HEK293T (cell line): ENCODE measurements at regions not wholly inside any gene's neighbourhood (a gene's known extent, or its start where the extent isn't known, plus 50 kb on each side); places are given as distances from the start of the nearest gene placed in this dataset.
"Not testable (repeated sequence)": the region's sequence is repeated elsewhere in the genome, so short reads cannot be mapped to it uniquely, and the experiment has no call there.

Source experiments
- CTCF ChIA-PET: fragments of 350-600 bp; formaldehyde crosslinking; extraction: SDS; loops from one replicate; lab custom pipeline; 2021; ENCODE audit warnings: antibody characterized with exemption, inconsistent platforms; lab: Yijun Ruan, JAX
- POLR2A ChIA-PET: fragments of 350-600 bp; formaldehyde crosslinking; extraction: SDS; loops from one replicate; lab custom pipeline; 2020; ENCODE audit warnings: antibody characterized with exemption, inconsistent platforms; lab: Yijun Ruan, JAX
- DNase-seq: peaks from one replicate; pipeline ENCODE4 v3.0.0; 2012; ENCODE audit warnings: mixed read lengths; ENCODE audit errors: extremely low spot score
- ARNT ChIP-seq: fragments of 450-650 bp; IDR thresholded peaks from 2 replicates; pipeline ENCODE4 v1.6.1; 2017; ENCODE audit warnings: mild to moderate bottlenecking
- BHLHE40 ChIP-seq: fragments of 450-650 bp; IDR thresholded peaks from 2 replicates; pipeline ENCODE4 v1.6.1; 2016; ENCODE audit warnings: mild to moderate bottlenecking, moderate library complexity, borderline replicate concordance
- CTBP1 ChIP-seq: fragments of 450-650 bp; IDR thresholded peaks from 2 replicates; pipeline ENCODE4 v1.6.1; 2016; ENCODE audit warnings: borderline replicate concordance
- ELF4 ChIP-seq: fragments of 450-650 bp; IDR thresholded peaks from 2 replicates; pipeline ENCODE4 v1.6.1; 2017; ENCODE audit warnings: antibody characterized with exemption
- FOXA1 ChIP-seq: fragments of 450-650 bp; IDR thresholded peaks from 2 replicates; pipeline ENCODE4 v1.6.1; 2016; ENCODE audit warnings: mild to moderate bottlenecking
- FOXK2 ChIP-seq: fragments of 450-650 bp; IDR thresholded peaks from 2 replicates; pipeline ENCODE4 v1.6.1; 2016; ENCODE audit warnings: mild to moderate bottlenecking
- FOXM1 ChIP-seq: fragments of 450-650 bp; IDR thresholded peaks from 2 replicates; pipeline ENCODE4 v1.6.1; 2017; ENCODE audit warnings: mild to moderate bottlenecking, borderline replicate concordance
- HDGF ChIP-seq: fragments of 450-650 bp; IDR thresholded peaks from 2 replicates; pipeline ENCODE4 v1.6.1; 2017; ENCODE audit warnings: antibody characterized with exemption, borderline replicate concordance
- L3MBTL2 ChIP-seq: fragments of 450-650 bp; conservative IDR thresholded peaks from 2 replicates; pipeline ENCODE4 v1.6.1; 2016; ENCODE audit warnings: mild to moderate bottlenecking
- LEF1 ChIP-seq: fragments of 450-650 bp; IDR thresholded peaks from 2 replicates; pipeline ENCODE4 v1.6.1; 2017; ENCODE audit warnings: mild to moderate bottlenecking, borderline replicate concordance
- NFRKB ChIP-seq: fragments of 450-650 bp; IDR thresholded peaks from 2 replicates; pipeline ENCODE4 v1.6.1; 2016; ENCODE audit warnings: mild to moderate bottlenecking, moderate library complexity
- PKNOX1 ChIP-seq: fragments of 450-650 bp; IDR thresholded peaks from 2 replicates; pipeline ENCODE4 v1.6.1; 2016
- SP1 ChIP-seq: fragments of 450-650 bp; IDR thresholded peaks from 2 replicates; pipeline ENCODE4 v1.6.1; 2017
- SUZ12 ChIP-seq: fragments of 450-650 bp; IDR thresholded peaks from 2 replicates; pipeline ENCODE4 v1.6.1; 2016; ENCODE audit warnings: mild to moderate bottlenecking
- TARDBP ChIP-seq: fragments of 450-650 bp; IDR thresholded peaks from 2 replicates; pipeline ENCODE4 v1.6.1; 2016
- ZNF384 ChIP-seq: fragments of 450-650 bp; IDR thresholded peaks from 2 replicates; pipeline ENCODE4 v1.6.1; 2016

GRCh38 chr6:98416027-98416426 is 418.3 kb upstream of the POU3F2 start:
- ChIA-PET CTCF (no interaction called here), POLR2A (no interaction called here)
- no peak for DNase-seq
- no peak for TF ChIP-seq PKNOX1
- TF ChIP-seq BHLHE40 = no peak

GRCh38 chr6:98416497-98417158 is 417.7 kb upstream of the POU3F2 start:
- DNase-seq, POLR2A ChIA-PET, CTCF ChIA-PET: not testable (repeated sequence)

GRCh38 chr6:98433325-98434056 is 400.9 kb upstream of the POU3F2 start:
- CTCF ChIA-PET = no interaction called here
- no peak for DNase-seq
- TF ChIP-seq PKNOX1 (no peak), TARDBP (no peak), ELF4 (no peak), LEF1 (no peak), BHLHE40 (no peak), CTBP1 (no peak), HDGF (no peak), FOXM1 (no peak)
- POLR2A ChIA-PET = no interaction called here

- CTCF ChIA-PET = interaction anchor here (0.5 kb wide), 1 partner anchor 100 kb away, joined by 3 read pairs; no protein-coding TSS in a partner anchor
- POLR2A ChIA-PET = no interaction called here
Observed at GRCh38 chr6:98443633-98444032, 390.7 kb upstream of the POU3F2 start.

GRCh38 chr6:98452685-98453084 is 381.7 kb upstream of the POU3F2 start:
- ChIA-PET POLR2A (no interaction called here), CTCF (no interaction called here)
- TF ChIP-seq FOXA1 (no peak), PKNOX1 (no peak), ZNF384 (no peak), HDGF (no peak), FOXM1 (no peak), BHLHE40 (no peak), ELF4 (no peak), ARNT (no peak), CTBP1 (no peak), L3MBTL2 (no peak), FOXK2 (no peak), NFRKB (no peak), TARDBP (no peak), SP1 (no peak), SUZ12 (no peak), LEF1 (no peak)
- no peak for DNase-seq

More at GRCh38 chr6:98443633-98444032, 390.7 kb upstream of the POU3F2 start:
- TF ChIP-seq PKNOX1 (no peak), L3MBTL2 (no peak), CTBP1 (no peak), FOXA1 (no peak), FOXK2 (no peak), NFRKB (no peak), LEF1 (no peak), ZNF384 (no peak), FOXM1 (no peak), TARDBP (no peak), HDGF (no peak), ARNT (no peak), SP1 (no peak), ELF4 (no peak), SUZ12 (no peak), BHLHE40 (no peak)
- DNase-seq = no peak

- CTCF ChIA-PET = no interaction called here
- no peak for DNase-seq
- TF ChIP-seq ZNF384 = no peak
- no peak for TF ChIP-seq HDGF
- no peak for TF ChIP-seq L3MBTL2
- no peak for TF ChIP-seq NFRKB
- TF ChIP-seq ARNT = no peak
- TF ChIP-seq CTBP1 = no peak
- TF ChIP-seq FOXM1 = no peak
- no peak for TF ChIP-seq SP1
- no peak for TF ChIP-seq SUZ12
- TF ChIP-seq BHLHE40 = no peak
- TF ChIP-seq FOXK2 = no peak
- TF ChIP-seq TARDBP = no peak
- TF ChIP-seq ELF4 = no peak
- TF ChIP-seq LEF1 = no peak
- no peak for TF ChIP-seq FOXA1
- no peak for TF ChIP-seq PKNOX1
- POLR2A ChIA-PET = no interaction called here
Observed at GRCh38 chr6:98454809-98455322, 379.5 kb upstream of the POU3F2 start.
